A549 (cell line): ENCODE measurements at regions not wholly inside any gene's neighbourhood (a gene's known extent, or its start where the extent isn't known, plus 50 kb on each side); places are given as distances from the start of the nearest gene placed in this dataset.

Experiments
- HOXA7 ChIP-seq: fragments of 250-450 bp; sonication (Bioruptor Pico); IDR thresholded peaks from 2 replicates; pipeline ENCODE4 v1.5.0; 2020; ENCODE audit warnings: mild to moderate bottlenecking, moderate library complexity
- MAFK ChIP-seq: fragments of 450-650 bp; IDR thresholded peaks from 2 replicates; pipeline ENCODE4 v1.6.1; 2014; ENCODE audit not compliant: partially characterized antibody
- POLR2A ChIP-seq: IDR thresholded peaks from 2 replicates; pipeline ENCODE4 v1.6.1; 2012; ENCODE audit warnings: mild to moderate bottlenecking, low read length
- ZSCAN20 ChIP-seq: fragments of 250-450 bp; sonication (Bioruptor Pico); IDR thresholded peaks from 2 replicates; pipeline ENCODE4 v1.8.0; 2022; ENCODE audit warnings: mild to moderate bottlenecking, moderate library complexity
- TF ChIP-seq, protein P1 (sequence below): IDR thresholded peaks from 2 replicates; pipeline ENCODE4 v1.6.1; 2012
- TF ChIP-seq, protein P2 (sequence below): fragments of >200 bp; sonication (Bioruptor Twin); formaldehyde crosslinking; IDR thresholded peaks from 3 replicates; pipeline ENCODE4 v1.5.1; 2016

DNA sequence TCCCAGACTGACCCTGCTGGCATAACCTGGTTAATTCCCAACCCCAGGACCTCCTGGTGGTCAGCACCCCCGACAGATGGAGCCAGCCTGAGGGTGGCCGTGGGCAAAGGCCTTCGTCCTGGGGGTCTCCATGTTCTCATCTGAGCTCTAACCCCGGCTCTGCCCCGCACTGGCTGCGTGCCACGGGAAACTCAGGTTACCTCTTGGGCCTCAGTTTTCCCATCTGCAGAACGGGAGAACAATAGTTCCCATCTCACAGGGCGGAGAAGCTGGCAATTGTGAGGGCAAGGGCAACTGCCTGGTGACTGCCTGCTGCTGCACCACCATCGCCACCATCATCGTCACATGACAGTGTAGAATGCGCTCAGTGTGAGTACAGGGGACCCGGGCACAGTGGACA is 77.9 kb downstream of the RFLNA start:
- no peak for TF ChIP-seq MAFK
- TF ChIP-seq, protein P1, sequence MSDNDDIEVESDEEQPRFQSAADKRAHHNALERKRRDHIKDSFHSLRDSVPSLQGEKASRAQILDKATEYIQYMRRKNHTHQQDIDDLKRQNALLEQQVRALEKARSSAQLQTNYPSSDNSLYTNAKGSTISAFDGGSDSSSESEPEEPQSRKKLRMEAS = no peak
- no peak for TF ChIP-seq POLR2A
- TF ChIP-seq ZSCAN20 (CRISPR knock-in tag) = no peak
- TF ChIP-seq, protein P2, sequence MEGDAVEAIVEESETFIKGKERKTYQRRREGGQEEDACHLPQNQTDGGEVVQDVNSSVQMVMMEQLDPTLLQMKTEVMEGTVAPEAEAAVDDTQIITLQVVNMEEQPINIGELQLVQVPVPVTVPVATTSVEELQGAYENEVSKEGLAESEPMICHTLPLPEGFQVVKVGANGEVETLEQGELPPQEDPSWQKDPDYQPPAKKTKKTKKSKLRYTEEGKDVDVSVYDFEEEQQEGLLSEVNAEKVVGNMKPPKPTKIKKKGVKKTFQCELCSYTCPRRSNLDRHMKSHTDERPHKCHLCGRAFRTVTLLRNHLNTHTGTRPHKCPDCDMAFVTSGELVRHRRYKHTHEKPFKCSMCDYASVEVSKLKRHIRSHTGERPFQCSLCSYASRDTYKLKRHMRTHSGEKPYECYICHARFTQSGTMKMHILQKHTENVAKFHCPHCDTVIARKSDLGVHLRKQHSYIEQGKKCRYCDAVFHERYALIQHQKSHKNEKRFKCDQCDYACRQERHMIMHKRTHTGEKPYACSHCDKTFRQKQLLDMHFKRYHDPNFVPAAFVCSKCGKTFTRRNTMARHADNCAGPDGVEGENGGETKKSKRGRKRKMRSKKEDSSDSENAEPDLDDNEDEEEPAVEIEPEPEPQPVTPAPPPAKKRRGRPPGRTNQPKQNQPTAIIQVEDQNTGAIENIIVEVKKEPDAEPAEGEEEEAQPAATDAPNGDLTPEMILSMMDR = no peak
- TF ChIP-seq HOXA7 (CRISPR knock-in tag) = no peak
